ENCODE measurements at regions not wholly inside any gene's neighbourhood (a gene's known extent, or its start where the extent isn't known, plus 50 kb on each side); places are given as distances from the start of the nearest gene placed in this dataset.

- Histone ChIP-seq H3K27me3 (ENCODE audit: insufficient read depth) (no peaks in the 10 kb centered on the region), H3K9me2 (no peaks in the 10 kb centered on the region), H3K9me3 (no peaks in the 10 kb centered on the region), H3K36me3 (replicated peaks in 1 of 2; ENCODE audit: control insufficient read depth in 1 of 2, insufficient read depth in 2 of 2, low read length in 1 of 2) (no peaks in the 10 kb centered on the region), H3K9ac (no peak overlapping the region), H3F3A (replicated peaks; ENCODE audit: insufficient read depth) (no peaks in the 10 kb centered on the region), H3K4me1 (ENCODE audit: control insufficient read depth in 1 of 2, insufficient read depth in 2 of 2, low read depth in 1 of 2, low read length in 1 of 2) (no peaks in the 10 kb centered on the region), H3K27ac (ENCODE audit: low read depth in 2 of 2, low read length in 1 of 2) (no peak overlapping the region), H2AFZ (ENCODE audit: low read depth) (no peak overlapping the region), H3K4me2 (no peak overlapping the region), H4K20me1 (ENCODE audit: insufficient read depth) (no peaks in the 10 kb centered on the region), H3K4me3 (ENCODE audit: low read depth in 2 of 2, low read length in 1 of 2) (no peak overlapping the region), H3K79me2 (ENCODE audit: insufficient read depth) (no peaks in the 10 kb centered on the region)
- CTCF ChIA-PET: interaction anchor here (0.9 to 1.9 kb wide), 3 partner anchors 10 to 228 kb away, joined by 3 to 4 read pairs (median 3); no protein-coding TSS in a partner anchor
- POLR2A ChIA-PET: no interaction called here
- no peak for DNase-seq
- no peak for TF ChIP-seq MAX (IDR thresholded peaks at IDR 0.05; ENCODE audit: low read depth)
- no peak for TF ChIP-seq MXI1 (IDR thresholded peaks at IDR 0.05; ENCODE audit: low read depth, low read length)
- no peak for TF ChIP-seq NRF1 (IDR thresholded peaks at IDR 0.05; ENCODE audit: low read depth, low read length)
- TF ChIP-seq ZBTB33 (IDR thresholded peaks at IDR 0.05; ENCODE audit: borderline replicate concordance, low read depth): no peak
- no peak for TF ChIP-seq EP300 (IDR thresholded peaks at IDR 0.05; ENCODE audit: borderline replicate concordance in 1 of 2, low read depth in 1 of 2, low read length in 1 of 2)
- TF ChIP-seq RFX5 (IDR thresholded peaks at IDR 0.05; ENCODE audit: low read length): no peak
- no peak for TF ChIP-seq RCOR1 (IDR thresholded peaks at IDR 0.05; ENCODE audit: low read length)
- no peak for TF ChIP-seq CHD2 (IDR thresholded peaks at IDR 0.05; ENCODE audit: low read length, partially characterized antibody)
- TF ChIP-seq EZH2phosphoT487 (IDR thresholded peaks at IDR 0.05; ENCODE audit: borderline replicate concordance, low read depth): no peak
- TF ChIP-seq USF2 (IDR thresholded peaks at IDR 0.05; ENCODE audit: borderline replicate concordance, low read depth, low read length): no peak
- TF ChIP-seq TCF12 (IDR thresholded peaks at IDR 0.05): no peak
- TF ChIP-seq MEF2A (IDR thresholded peaks at IDR 0.05; ENCODE audit: borderline replicate concordance, low read depth): no peak
These were observed 247.0 kb upstream of the SESN3 start for GRCh38 chr11:95478003-95478402.

GRCh38 chr11:95469258-95469657 lies 238.3 kb upstream of the SESN3 start:
- H3K79me2 ChIP-seq (ENCODE audit: insufficient read depth): no peaks in the 10 kb centered on the region; the same call in 1 of the 2 replicates
- no peaks in the 10 kb centered on the region for H3K9me3 ChIP-seq
- no peaks in the 10 kb centered on the region for H3K9me2 ChIP-seq
- ChIA-PET CTCF (no interaction called here), POLR2A (no interaction called here)
- DNase-seq: no peak
- no peaks in the 10 kb centered on the region for H3K27me3 ChIP-seq (ENCODE audit: insufficient read depth)
- H2AFZ ChIP-seq (ENCODE audit: low read depth): no peak overlapping the region
- TF ChIP-seq GATA2 (CRISPR knock-in tag; IDR thresholded peaks at IDR 0.05): no peak
- H4K20me1 ChIP-seq (ENCODE audit: insufficient read depth): no peaks in the 10 kb centered on the region
- H3K4me1 ChIP-seq (ENCODE audit: control insufficient read depth in 1 of 2, insufficient read depth in 2 of 2, low read depth in 1 of 2, low read length in 1 of 2): no peaks in the 10 kb centered on the region; a peak in 1 of 4 replicates
- no peak overlapping the region for H3K9ac ChIP-seq
- no peak overlapping the region for H3K27ac ChIP-seq (ENCODE audit: low read depth in 2 of 2, low read length in 1 of 2)
- H3K4me3 ChIP-seq (ENCODE audit: low read depth in 2 of 2, low read length in 1 of 2): no peak overlapping the region
- no peaks in the 10 kb centered on the region for H3K36me3 ChIP-seq (replicated peaks in 1 of 2; ENCODE audit: control insufficient read depth in 1 of 2, insufficient read depth in 2 of 2, low read length in 1 of 2)
- WGBS (ENCODE audit: low lambda C conversion rate): 35% methylated on average over 2 of the region's 2 CpGs
- no peak overlapping the region for H3K4me2 ChIP-seq
- no peaks in the 10 kb centered on the region for H3F3A ChIP-seq (replicated peaks; ENCODE audit: insufficient read depth)
